Osteocyte (in vitro differentiated cells): ENCODE measurements at regions not wholly inside any gene's neighbourhood (a gene's known extent, or its start where the extent isn't known, plus 50 kb on each side); places are given as distances from the start of the nearest gene placed in this dataset.
"Not testable (repeated sequence)": the region's sequence is repeated elsewhere in the genome, so short reads cannot be mapped to it uniquely, and the experiment has no call there.

ENCODE experiments used
- DNase-seq: peaks from one replicate; pipeline ENCODE4 v3.0.0; 2021; ENCODE audit warnings: mixed read lengths; ENCODE audit not compliant: unreplicated experiment; ENCODE audit errors: extremely low spot score
- H3K27ac Mint-ChIP-seq: one replicate; pipeline ENCODE4 v1.8.0; 2021; ENCODE audit warnings: mild to moderate bottlenecking, mixed read lengths; ENCODE audit not compliant: unreplicated experiment
- H3K27me3 Mint-ChIP-seq: one replicate; pipeline ENCODE4 v1.8.0; 2021; ENCODE audit warnings: mixed read lengths; ENCODE audit not compliant: unreplicated experiment
- H3K36me3 Mint-ChIP-seq: one replicate; pipeline ENCODE4 v1.8.0; 2021; ENCODE audit warnings: mixed read lengths; ENCODE audit not compliant: unreplicated experiment
- H3K4me1 Mint-ChIP-seq: one replicate; pipeline ENCODE4 v1.8.0; 2021; ENCODE audit warnings: mixed read lengths; ENCODE audit not compliant: unreplicated experiment
- H3K4me3 Mint-ChIP-seq: one replicate; pipeline ENCODE4 v1.8.0; 2021; ENCODE audit warnings: mild to moderate bottlenecking, moderate library complexity, mixed read lengths; ENCODE audit not compliant: unreplicated experiment
- H3K9me3 Mint-ChIP-seq: one replicate; pipeline ENCODE4 v1.8.0; 2021; ENCODE audit warnings: mixed read lengths; ENCODE audit not compliant: unreplicated experiment
- TF ChIP-seq, protein P1 (sequence below): fragments of 200-600 bp; sonication (generic); IDR thresholded peaks from 2 replicates; pipeline ENCODE4 v1.5.0; 2021; ENCODE audit warnings: antibody characterized with exemption, mild to moderate bottlenecking, moderate library complexity

GRCh38 chr2:114018464-114018863 is 128.6 kb downstream of the ACTR3 start:
- H3K27ac Mint-ChIP-seq, H3K4me3 Mint-ChIP-seq, H3K4me1 Mint-ChIP-seq, H3K27me3 Mint-ChIP-seq, H3K36me3 Mint-ChIP-seq, H3K9me3 Mint-ChIP-seq: not testable (repeated sequence)
- DNase-seq, result peak; percentile 74

GRCh38 chr2:114020668-114021067 is 130.8 kb downstream of the ACTR3 start:
- no peak overlapping the region for H3K27ac Mint-ChIP-seq
- H3K36me3 Mint-ChIP-seq, result no peaks in the 10 kb centered on the region
- no peak for DNase-seq
- H3K27me3 Mint-ChIP-seq, result peaks cover 6% of the 10 kb centered on the region
- peaks cover 7% of the 10 kb centered on the region for H3K4me1 Mint-ChIP-seq
- H3K9me3 Mint-ChIP-seq, result no peaks in the 10 kb centered on the region
- no peak overlapping the region for H3K4me3 Mint-ChIP-seq
- TF ChIP-seq, protein P1, sequence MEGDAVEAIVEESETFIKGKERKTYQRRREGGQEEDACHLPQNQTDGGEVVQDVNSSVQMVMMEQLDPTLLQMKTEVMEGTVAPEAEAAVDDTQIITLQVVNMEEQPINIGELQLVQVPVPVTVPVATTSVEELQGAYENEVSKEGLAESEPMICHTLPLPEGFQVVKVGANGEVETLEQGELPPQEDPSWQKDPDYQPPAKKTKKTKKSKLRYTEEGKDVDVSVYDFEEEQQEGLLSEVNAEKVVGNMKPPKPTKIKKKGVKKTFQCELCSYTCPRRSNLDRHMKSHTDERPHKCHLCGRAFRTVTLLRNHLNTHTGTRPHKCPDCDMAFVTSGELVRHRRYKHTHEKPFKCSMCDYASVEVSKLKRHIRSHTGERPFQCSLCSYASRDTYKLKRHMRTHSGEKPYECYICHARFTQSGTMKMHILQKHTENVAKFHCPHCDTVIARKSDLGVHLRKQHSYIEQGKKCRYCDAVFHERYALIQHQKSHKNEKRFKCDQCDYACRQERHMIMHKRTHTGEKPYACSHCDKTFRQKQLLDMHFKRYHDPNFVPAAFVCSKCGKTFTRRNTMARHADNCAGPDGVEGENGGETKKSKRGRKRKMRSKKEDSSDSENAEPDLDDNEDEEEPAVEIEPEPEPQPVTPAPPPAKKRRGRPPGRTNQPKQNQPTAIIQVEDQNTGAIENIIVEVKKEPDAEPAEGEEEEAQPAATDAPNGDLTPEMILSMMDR, result no peak

GRCh38 chr2:114022360-114023085 is 132.6 kb downstream of the ACTR3 start:
- Mint-ChIP-seq H3K27me3 (no peaks in the 10 kb centered on the region), H3K4me3 (no peak overlapping the region), H3K36me3 (no peaks in the 10 kb centered on the region), H3K4me1 (peaks cover 7% of the 10 kb centered on the region), H3K9me3 (no peaks in the 10 kb centered on the region), H3K27ac (no peak overlapping the region)
- TF ChIP-seq, protein P1, result no peak
- DNase-seq, result no peak

DNA sequence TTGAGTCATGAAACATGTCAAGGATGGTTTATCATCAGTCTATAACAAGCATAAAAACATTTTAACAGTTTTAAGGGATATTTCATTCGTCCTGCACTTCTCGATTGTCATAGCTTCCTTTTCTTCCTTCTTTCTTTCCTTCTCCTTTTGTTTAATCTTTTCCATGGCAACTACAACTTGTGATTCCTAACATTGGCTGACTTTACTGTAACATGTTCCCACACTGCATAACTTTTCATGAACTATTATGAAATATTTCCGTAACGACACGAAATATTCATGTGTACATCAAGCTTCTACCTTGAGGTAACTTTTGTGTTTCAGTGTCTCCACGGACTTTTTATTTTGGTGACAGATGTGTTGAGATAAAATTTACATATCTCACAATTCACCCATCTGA is 134.4 kb downstream of the ACTR3 start:
- Mint-ChIP-seq H3K36me3 (no peaks in the 10 kb centered on the region), H3K4me1 (peaks cover 7% of the 10 kb centered on the region), H3K27ac (no peak overlapping the region), H3K4me3 (no peak overlapping the region), H3K9me3 (peaks cover 5% of the 10 kb centered on the region), H3K27me3 (peaks cover 5% of the 10 kb centered on the region)
- TF ChIP-seq, protein P1, result no peak
- DNase-seq, result no peak

DNA sequence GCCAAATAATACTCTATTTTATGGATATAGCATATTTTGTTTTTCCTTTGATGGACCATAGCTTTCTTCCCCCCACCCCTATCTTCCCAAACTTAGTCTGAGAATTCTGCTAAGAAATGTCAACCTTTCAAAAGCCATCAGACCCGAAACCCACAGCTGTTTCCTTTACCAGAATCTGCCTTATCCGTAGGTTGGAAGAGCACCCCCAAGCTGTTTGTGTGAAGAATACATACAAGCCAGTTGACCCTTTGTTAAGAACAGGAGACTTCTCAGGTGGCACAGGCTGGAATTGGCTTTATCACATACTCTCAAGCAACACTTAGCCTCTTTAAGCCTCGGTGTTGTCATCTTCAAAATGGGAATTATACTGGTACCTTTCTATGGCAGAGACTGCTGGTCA is 135.1 kb downstream of the ACTR3 start:
- H3K4me1 Mint-ChIP-seq, result peaks cover 7% of the 10 kb centered on the region
- no peak overlapping the region for H3K4me3 Mint-ChIP-seq
- H3K27ac Mint-ChIP-seq, result no peak overlapping the region
- H3K9me3 Mint-ChIP-seq, result peaks cover 5% of the 10 kb centered on the region
- DNase-seq, result no peak
- TF ChIP-seq, protein P1, result no peak
- H3K27me3 Mint-ChIP-seq, result peaks cover 5% of the 10 kb centered on the region
- no peaks in the 10 kb centered on the region for H3K36me3 Mint-ChIP-seq
